ENCODE measurements at regions not wholly inside any gene's neighbourhood (a gene's known extent, or its start where the extent isn't known, plus 50 kb on each side); places are given as distances from the start of the nearest gene placed in this dataset.

- Histone ChIP-seq H3K27me3 (no peaks in the 10 kb centered on the region), H3K9me3 (ENCODE audit: low read depth) (no peaks in the 10 kb centered on the region), H3K4me3 (no peak overlapping the region), H3K9ac (no peak overlapping the region), H3F3A (ENCODE audit: low read depth) (no peaks in the 10 kb centered on the region), H2AFZ (replicated peaks) (no peak overlapping the region), H3K4me1 (no peaks in the 10 kb centered on the region), H4K20me1 (ENCODE audit: low read depth) (no peaks in the 10 kb centered on the region), H3K79me2 (ENCODE audit: low read depth) (no peaks in the 10 kb centered on the region), H3K36me3 (no peaks in the 10 kb centered on the region), H3K27ac (no peak overlapping the region), H3K4me2 (no peak overlapping the region)
- H3K27ac Mint-ChIP-seq = no peak overlapping the region
- no peaks in the 10 kb centered on the region for H3K36me3 Mint-ChIP-seq
- DNase-seq (ENCODE audit: low spot score) = no peak
- H3K4me1 Mint-ChIP-seq = no peaks in the 10 kb centered on the region
- no peak overlapping the region for H3K4me3 Mint-ChIP-seq
- no peaks in the 10 kb centered on the region for H3K9me3 Mint-ChIP-seq
- no peaks in the 10 kb centered on the region for H3K27me3 Mint-ChIP-seq (ENCODE audit: insufficient read depth, low read depth)
- TF ChIP-seq CTCF (IDR thresholded peaks at IDR 0.05) = no peak
- TF ChIP-seq EZH2 (IDR thresholded peaks at IDR 0.05) = no peak
- TF ChIP-seq EZH2phosphoT487 (IDR thresholded peaks at IDR 0.05) = no peak
Measured at GRCh38 chr18:30860741-30861140, 181.8 kb downstream of the DSC3 start.

GRCh38 chr18:30859036-30859435 is 183.5 kb downstream of the DSC3 start:
- Histone ChIP-seq H2AFZ (replicated peaks) (peak overlapping the region; percentile 38), H3K4me3 (no peak overlapping the region), H4K20me1 (ENCODE audit: low read depth) (no peaks in the 10 kb centered on the region), H3K4me2 (no peak overlapping the region), H3K27me3 (no peaks in the 10 kb centered on the region), H3K79me2 (ENCODE audit: low read depth) (no peaks in the 10 kb centered on the region), H3K9ac (no peak overlapping the region), H3K4me1 (no peaks in the 10 kb centered on the region), H3K27ac (no peak overlapping the region), H3K9me3 (ENCODE audit: low read depth) (no peaks in the 10 kb centered on the region), H3F3A (ENCODE audit: low read depth) (no peaks in the 10 kb centered on the region), H3K36me3 (no peaks in the 10 kb centered on the region)
- no peaks in the 10 kb centered on the region for H3K36me3 Mint-ChIP-seq
- H3K4me3 Mint-ChIP-seq = no peak overlapping the region
- H3K27ac Mint-ChIP-seq = no peak overlapping the region
- DNase-seq (ENCODE audit: low spot score) = no peak
- no peaks in the 10 kb centered on the region for H3K4me1 Mint-ChIP-seq
- H3K9me3 Mint-ChIP-seq = no peaks in the 10 kb centered on the region
- H3K27me3 Mint-ChIP-seq (ENCODE audit: insufficient read depth, low read depth) = no peaks in the 10 kb centered on the region
- TF ChIP-seq EZH2phosphoT487 (IDR thresholded peaks at IDR 0.05) (no peak), EZH2 (IDR thresholded peaks at IDR 0.05) (no peak), CTCF (IDR thresholded peaks at IDR 0.05) (no peak)

GRCh38 chr18:30858560-30858959 is 184.0 kb downstream of the DSC3 start:
- TF ChIP-seq EZH2 (IDR thresholded peaks at IDR 0.05) (no peak), EZH2phosphoT487 (IDR thresholded peaks at IDR 0.05) (no peak), CTCF (IDR thresholded peaks at IDR 0.05) (no peak)
- H3K79me2 ChIP-seq (ENCODE audit: low read depth) = no peaks in the 10 kb centered on the region
- no peak overlapping the region for H3K9ac ChIP-seq
- no peak overlapping the region for H3K27ac ChIP-seq
- Mint-ChIP-seq H3K9me3 (no peaks in the 10 kb centered on the region), H3K4me3 (no peak overlapping the region), H3K4me1 (no peaks in the 10 kb centered on the region), H3K36me3 (no peaks in the 10 kb centered on the region), H3K27me3 (ENCODE audit: insufficient read depth, low read depth) (no peaks in the 10 kb centered on the region), H3K27ac (no peak overlapping the region)
- no peak for DNase-seq (ENCODE audit: low spot score)
- H3F3A ChIP-seq (ENCODE audit: low read depth) = no peaks in the 10 kb centered on the region
- no peaks in the 10 kb centered on the region for H3K4me1 ChIP-seq
- H3K36me3 ChIP-seq = no peaks in the 10 kb centered on the region
- peak overlapping the region; percentile 38 for H2AFZ ChIP-seq (replicated peaks)
- H3K4me2 ChIP-seq = no peak overlapping the region
- no peaks in the 10 kb centered on the region for H3K27me3 ChIP-seq
- H3K4me3 ChIP-seq = no peak overlapping the region
- no peaks in the 10 kb centered on the region for H4K20me1 ChIP-seq (ENCODE audit: low read depth)
- H3K9me3 ChIP-seq (ENCODE audit: low read depth) = no peaks in the 10 kb centered on the region

GRCh38 chr18:30855762-30856161 is 186.8 kb downstream of the DSC3 start:
- DNase-seq (ENCODE audit: low spot score) = no peak
- H3K27ac ChIP-seq = no peak overlapping the region
- Mint-ChIP-seq H3K27me3 (ENCODE audit: insufficient read depth, low read depth) (no peaks in the 10 kb centered on the region), H3K4me3 (no peak overlapping the region), H3K4me1 (no peaks in the 10 kb centered on the region), H3K36me3 (no peaks in the 10 kb centered on the region), H3K9me3 (no peaks in the 10 kb centered on the region), H3K27ac (no peak overlapping the region)
- no peak overlapping the region for H3K9ac ChIP-seq
- no peaks in the 10 kb centered on the region for H3K9me3 ChIP-seq (ENCODE audit: low read depth)
- no peak overlapping the region for H2AFZ ChIP-seq (replicated peaks)
- no peak overlapping the region for H3K4me3 ChIP-seq
- H3K79me2 ChIP-seq (ENCODE audit: low read depth) = no peaks in the 10 kb centered on the region
- H3K36me3 ChIP-seq = no peaks in the 10 kb centered on the region
- no peaks in the 10 kb centered on the region for H3F3A ChIP-seq (ENCODE audit: low read depth)
- no peaks in the 10 kb centered on the region for H4K20me1 ChIP-seq (ENCODE audit: low read depth)
- no peak overlapping the region for H3K4me2 ChIP-seq
- no peaks in the 10 kb centered on the region for H3K4me1 ChIP-seq
- TF ChIP-seq CTCF (IDR thresholded peaks at IDR 0.05) = no peak
- TF ChIP-seq EZH2phosphoT487 (IDR thresholded peaks at IDR 0.05) = no peak
- TF ChIP-seq EZH2 (IDR thresholded peaks at IDR 0.05) = no peak
- no peaks in the 10 kb centered on the region for H3K27me3 ChIP-seq
